ENCODE measurements at regions not wholly inside any gene's neighbourhood (a gene's known extent, or its start where the extent isn't known, plus 50 kb on each side); places are given as distances from the start of the nearest gene placed in this dataset.

DNA sequence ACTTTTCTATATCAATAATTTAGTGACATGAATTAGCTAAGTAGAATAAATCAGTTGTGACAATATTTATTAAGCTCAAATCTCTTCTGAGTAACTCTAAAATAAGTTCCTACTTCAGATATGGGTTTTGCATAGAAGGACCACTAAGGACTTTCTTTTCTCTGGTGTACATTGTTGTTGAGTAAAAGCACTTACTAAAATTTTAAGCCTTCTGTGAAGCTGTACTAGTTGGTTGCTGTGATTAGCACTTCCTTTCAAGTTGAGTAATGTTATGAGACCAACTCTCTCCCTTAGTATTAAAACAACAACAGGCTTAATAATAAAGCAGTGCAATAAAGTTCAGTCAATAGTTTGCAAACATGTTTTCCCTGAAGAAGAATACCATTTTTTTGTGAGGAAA lies 667.4 kb upstream of the NDST4 start:
- Histone ChIP-seq H3K9me3 (no peaks in the 10 kb centered on the region), H3K4me1 (no peaks in the 10 kb centered on the region), H3K4me3 (no peak overlapping the region), H3K27me3 (no peaks in the 10 kb centered on the region), H3K36me3 (no peaks in the 10 kb centered on the region), H3K27ac (no peak overlapping the region)
- no peak for TF ChIP-seq POLR2AphosphoS5 (IDR thresholded peaks at IDR 0.05)
- no peak for DNase-seq (ENCODE audit: low spot score in 2 of 2)

DNA sequence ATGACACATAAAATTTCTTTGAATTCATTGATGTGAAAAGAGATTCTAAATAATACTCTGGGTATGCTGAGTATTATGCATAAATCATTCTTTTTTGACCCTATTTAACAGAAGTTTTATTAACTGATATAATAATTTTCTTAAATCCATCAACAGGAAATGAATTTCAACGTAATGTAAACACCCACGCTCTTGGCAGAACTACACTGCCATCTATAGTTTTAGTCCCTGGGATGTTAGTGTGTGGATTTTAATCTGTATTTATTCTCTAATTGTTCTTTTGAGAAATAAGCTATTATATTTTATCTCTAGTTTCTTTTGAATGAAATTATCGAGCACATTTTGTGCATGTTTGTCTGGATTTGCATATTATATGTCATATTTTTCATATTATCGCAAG lies 666.8 kb upstream of the NDST4 start:
- TF ChIP-seq POLR2A (IDR thresholded peaks at IDR 0.05), result no peak
- no peak for TF ChIP-seq POLR2AphosphoS5 (IDR thresholded peaks at IDR 0.05)
- no peak for TF ChIP-seq EP300 (IDR thresholded peaks at IDR 0.05)
- TF ChIP-seq CTCF (IDR thresholded peaks at IDR 0.05), result no peak
- no peak for DNase-seq (ENCODE audit: low spot score in 2 of 2)

DNA sequence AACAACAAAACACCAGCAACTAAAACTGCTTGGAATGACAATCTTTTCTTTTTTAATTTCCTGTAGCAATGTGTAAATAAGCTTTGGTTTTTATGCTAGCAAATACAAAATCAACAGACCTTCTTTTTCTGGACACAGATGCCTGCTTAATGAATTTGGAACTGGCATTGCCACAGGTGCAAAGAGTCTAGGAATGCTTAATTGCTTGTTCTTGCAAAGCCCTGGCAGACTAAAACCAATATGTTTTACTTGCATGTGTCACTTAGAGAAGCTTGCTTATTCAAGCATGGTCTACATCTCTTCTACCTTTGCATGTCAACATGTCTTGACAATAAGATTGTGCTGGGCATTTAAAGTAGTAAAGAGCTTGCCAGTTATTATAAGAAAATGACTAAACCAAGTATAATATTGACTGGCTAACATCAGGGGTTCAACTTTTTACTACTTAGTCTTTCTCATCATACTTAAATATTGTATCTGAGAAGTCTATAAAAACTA lies 656.7 kb upstream of the NDST4 start:
- Histone ChIP-seq H3K4me1 (no peaks in the 10 kb centered on the region), H3K36me3 (no peaks in the 10 kb centered on the region), H3K27me3 (no peaks in the 10 kb centered on the region), H3K4me3 (no peak overlapping the region), H3K9me3 (no peaks in the 10 kb centered on the region), H3K27ac (no peak overlapping the region)
- TF ChIP-seq EP300 (IDR thresholded peaks at IDR 0.05), result no peak
- TF ChIP-seq POLR2A (IDR thresholded peaks at IDR 0.05), result no peak
- no peak for TF ChIP-seq POLR2AphosphoS5 (IDR thresholded peaks at IDR 0.05)
- TF ChIP-seq CTCF (IDR thresholded peaks at IDR 0.05), result no peak
- DNase-seq (ENCODE audit: low spot score in 2 of 2), result no peak

More for the DNA sequence above, 666.8 kb upstream of the NDST4 start:
- Histone ChIP-seq H3K27me3 (no peaks in the 10 kb centered on the region), H3K9me3 (no peaks in the 10 kb centered on the region), H3K27ac (no peak overlapping the region), H3K4me1 (no peaks in the 10 kb centered on the region), H3K36me3 (no peaks in the 10 kb centered on the region), H3K4me3 (no peak overlapping the region)
- WGBS, result 57% methylated on average over 4 of the region's 4 CpGs

GRCh38 chr4:115769396-115769795 lies 656.0 kb upstream of the NDST4 start:
- no peaks in the 10 kb centered on the region for H3K36me3 ChIP-seq
- H3K27me3 ChIP-seq, result no peaks in the 10 kb centered on the region
- H3K9me3 ChIP-seq, result no peaks in the 10 kb centered on the region
- no peaks in the 10 kb centered on the region for H3K4me1 ChIP-seq
- no peak for DNase-seq (ENCODE audit: low spot score in 2 of 2)
- H3K27ac ChIP-seq, result no peak overlapping the region
- no peak for TF ChIP-seq EP300 (IDR thresholded peaks at IDR 0.05)
- no peak overlapping the region for H3K4me3 ChIP-seq

- H3K36me3 ChIP-seq, result no peaks in the 10 kb centered on the region
- 92% methylated on average over 1 of the region's 1 CpG for WGBS
Observed at GRCh38 chr4:115763051-115763450, 649.6 kb upstream of the NDST4 start.

DNA sequence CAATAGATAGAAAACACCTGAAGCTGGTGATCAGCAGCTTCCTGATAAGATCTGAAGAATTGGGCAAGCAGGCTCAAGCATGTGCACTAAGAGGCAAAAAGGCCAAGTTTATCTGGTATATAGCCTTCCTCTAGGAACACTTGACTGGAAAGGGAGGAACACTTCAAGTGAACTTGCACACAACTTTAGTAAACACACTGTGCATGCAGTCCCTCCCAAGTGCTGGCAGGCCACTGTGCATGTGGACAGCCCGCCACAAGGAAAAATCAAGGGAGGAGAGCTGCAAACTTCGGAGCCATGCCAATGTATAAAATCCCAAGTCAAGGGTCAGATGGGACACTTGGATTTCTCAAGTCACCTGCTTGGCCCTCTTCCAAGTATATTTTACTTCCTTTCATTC lies 645.8 kb upstream of the NDST4 start:
- no peak for TF ChIP-seq POLR2A (IDR thresholded peaks at IDR 0.05)
- no peak for TF ChIP-seq CTCF (IDR thresholded peaks at IDR 0.05)
- no peak for TF ChIP-seq EP300 (IDR thresholded peaks at IDR 0.05)
- TF ChIP-seq POLR2AphosphoS5 (IDR thresholded peaks at IDR 0.05), result no peak
- no peaks in the 10 kb centered on the region for H3K9me3 ChIP-seq
- H3K27ac ChIP-seq, result no peak overlapping the region
- no peaks in the 10 kb centered on the region for H3K36me3 ChIP-seq
- H3K27me3 ChIP-seq, result no peaks in the 10 kb centered on the region
- no peaks in the 10 kb centered on the region for H3K4me1 ChIP-seq
- no peak overlapping the region for H3K4me3 ChIP-seq
- no peak for DNase-seq (ENCODE audit: low spot score in 2 of 2)
- WGBS, result 83% methylated on average over 2 of the region's 2 CpGs

More at GRCh38 chr4:115763051-115763450, 649.6 kb upstream of the NDST4 start:
- Histone ChIP-seq H3K27me3 (no peaks in the 10 kb centered on the region), H3K27ac (no peak overlapping the region), H3K9me3 (no peaks in the 10 kb centered on the region), H3K4me3 (no peak overlapping the region), H3K4me1 (no peaks in the 10 kb centered on the region)
- TF ChIP-seq POLR2AphosphoS5 (IDR thresholded peaks at IDR 0.05), result no peak
- DNase-seq (ENCODE audit: low spot score in 2 of 2), result no peak

DNA sequence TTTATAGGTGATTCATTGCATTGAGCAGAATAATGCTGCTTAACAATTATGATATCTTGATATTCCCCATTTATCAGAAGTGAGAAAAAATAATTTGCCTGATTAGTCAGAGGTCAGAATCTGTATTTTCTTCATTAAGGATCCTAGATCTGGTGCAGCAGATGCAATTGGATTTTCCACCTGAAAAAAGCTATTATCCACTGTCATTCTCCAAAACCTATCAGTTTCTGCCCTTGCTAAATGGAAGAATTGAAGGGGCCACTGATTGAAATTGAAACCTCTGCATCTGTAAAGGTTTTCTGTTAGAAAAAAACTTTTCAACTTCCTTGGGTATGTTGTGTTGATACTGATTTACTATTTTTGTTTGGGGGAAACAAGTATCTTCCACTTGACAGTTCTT lies 636.0 kb upstream of the NDST4 start:
- H3K27me3 ChIP-seq, result no peaks in the 10 kb centered on the region
- TF ChIP-seq CTCF (IDR thresholded peaks at IDR 0.05) (no peak), POLR2AphosphoS5 (IDR thresholded peaks at IDR 0.05) (no peak), EP300 (IDR thresholded peaks at IDR 0.05) (no peak), POLR2A (IDR thresholded peaks at IDR 0.05) (no peak)
- H3K36me3 ChIP-seq, result no peaks in the 10 kb centered on the region
- no peak overlapping the region for H3K4me3 ChIP-seq
- DNase-seq (ENCODE audit: low spot score in 2 of 2), result no peak
- peaks cover 3% of the 10 kb centered on the region for H3K9me3 ChIP-seq
- H3K4me1 ChIP-seq, result no peaks in the 10 kb centered on the region
- no peak overlapping the region for H3K27ac ChIP-seq

Measured in suprapubic skin (tissue), 4 donors.